Activated naive CD4-positive, alpha-beta T cell treated with Interleukin-2 at 50 U/mL for 16 hours (primary cell): ENCODE measurements at regions not wholly inside any gene's neighbourhood (a gene's known extent, or its start where the extent isn't known, plus 50 kb on each side); places are given as distances from the start of the nearest gene placed in this dataset.
A peak's percentile ranks its signal among the peaks of the same experiment; 100 is the strongest.
"Not testable (repeated sequence)": the region's sequence is repeated elsewhere in the genome, so short reads cannot be mapped to it uniquely, and the experiment has no call there.

Experiments used
- DNase-seq: peaks from one replicate; pipeline ENCODE4 v3.0.0-alpha.2; 2020

DNA sequence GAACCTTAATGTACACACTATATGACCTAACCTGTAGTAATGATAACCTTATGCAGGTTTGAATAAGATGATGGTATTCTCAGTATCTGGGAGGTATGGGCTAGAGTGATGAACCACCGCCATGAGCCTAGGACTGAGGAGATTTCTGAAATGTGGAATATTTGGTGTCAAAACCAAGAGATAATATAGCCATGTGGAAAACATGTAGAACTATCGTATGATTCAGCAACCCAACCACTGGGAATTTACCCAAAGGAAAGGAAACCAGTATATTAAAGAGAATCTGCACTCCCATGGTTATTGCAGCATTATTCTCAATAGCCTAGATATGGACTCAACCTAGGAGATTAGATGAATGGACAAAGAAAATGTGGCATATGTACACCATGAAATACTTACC, 271.7 kb upstream of the BTG1 start:
- DNase-seq, result no peak

DNA sequence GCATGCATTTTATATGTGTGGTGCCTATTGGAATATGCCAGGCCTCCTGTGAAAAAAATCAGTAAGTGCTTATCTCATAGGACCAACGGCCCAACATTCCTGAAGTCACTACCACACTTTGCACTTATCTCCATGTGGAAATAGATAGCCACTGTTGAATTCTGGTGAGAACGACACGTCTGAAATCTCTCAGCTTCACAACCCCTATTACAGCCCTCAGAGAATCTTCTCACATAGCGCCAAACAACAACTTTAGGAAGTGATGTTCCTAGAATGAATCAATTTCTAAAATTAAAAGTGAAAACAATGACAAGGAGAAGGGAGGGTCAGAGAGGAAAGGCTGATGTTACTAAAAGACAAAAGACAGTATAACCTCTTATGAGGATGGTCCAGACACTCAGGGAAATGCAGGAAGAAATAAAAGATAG, 270.8 kb upstream of the BTG1 start:
- DNase-seq, result no peak

GRCh38 chr12:92414170-92415070, 268.8 kb upstream of the BTG1 start:
- no peak for DNase-seq

DNA sequence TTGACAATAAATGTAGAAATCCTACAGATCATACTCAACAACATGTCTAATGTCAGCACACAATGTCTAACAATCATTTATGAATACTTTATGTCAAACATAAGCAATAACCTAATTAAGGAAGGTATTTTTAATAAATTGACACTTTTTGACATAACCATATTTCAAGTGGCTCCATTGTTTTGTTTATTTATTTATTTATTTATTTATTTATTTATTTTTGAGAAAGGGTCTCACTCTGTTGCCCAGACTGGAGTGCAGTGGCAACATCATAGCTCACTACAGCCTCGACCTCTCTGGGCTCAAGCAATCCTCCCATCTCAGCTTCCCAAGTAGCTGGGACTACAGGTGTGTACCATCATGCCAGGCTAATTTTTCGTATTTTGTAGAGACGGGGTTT, 267.6 kb upstream of the BTG1 start:
- DNase-seq, result no peak

GRCh38 chr12:92412856-92413255, 267.2 kb upstream of the BTG1 start:
- DNase-seq, result no peak

GRCh38 chr12:92411687-92412086, 266.0 kb upstream of the BTG1 start:
- no peak for DNase-seq

DNA sequence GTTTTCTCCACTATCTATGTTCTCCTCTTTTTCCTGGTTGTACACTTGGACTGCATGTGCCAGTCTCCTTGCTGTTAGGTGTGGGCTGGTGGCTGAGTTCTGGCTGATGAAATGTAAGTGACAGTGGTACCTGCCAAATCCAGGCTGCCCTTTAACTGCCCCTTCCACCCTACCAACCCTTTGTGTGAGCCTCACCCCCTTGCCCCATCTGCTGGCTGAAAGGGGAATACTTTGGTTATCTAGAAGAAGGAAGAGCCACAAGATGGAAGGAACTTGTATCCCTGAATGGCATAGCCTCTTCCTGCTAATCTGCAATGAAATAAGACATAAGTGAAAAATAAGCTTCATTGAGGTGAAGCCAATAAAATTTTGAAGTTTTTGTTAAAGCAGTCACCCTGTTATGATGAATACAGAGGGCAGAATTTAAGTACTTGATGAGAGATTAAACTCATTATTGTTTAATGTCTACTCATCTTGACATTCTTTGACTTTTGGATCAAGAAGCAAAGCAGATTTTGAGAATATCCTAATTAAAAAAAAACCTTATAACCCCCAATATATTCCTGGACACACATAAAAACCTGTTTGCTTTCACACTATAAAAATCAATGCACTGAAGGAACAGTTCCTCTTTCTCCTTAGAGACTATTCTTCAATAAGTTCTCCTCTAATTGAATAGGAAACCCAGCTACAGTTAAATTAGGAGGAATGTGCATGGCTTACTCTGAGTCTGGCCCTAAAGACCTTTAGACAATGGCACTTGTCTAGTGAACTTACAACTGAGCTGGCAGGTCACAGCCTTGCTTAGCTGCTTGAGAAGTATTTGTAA, 262.6 kb upstream of the BTG1 start:
- peak; percentile 54 for DNase-seq

DNA sequence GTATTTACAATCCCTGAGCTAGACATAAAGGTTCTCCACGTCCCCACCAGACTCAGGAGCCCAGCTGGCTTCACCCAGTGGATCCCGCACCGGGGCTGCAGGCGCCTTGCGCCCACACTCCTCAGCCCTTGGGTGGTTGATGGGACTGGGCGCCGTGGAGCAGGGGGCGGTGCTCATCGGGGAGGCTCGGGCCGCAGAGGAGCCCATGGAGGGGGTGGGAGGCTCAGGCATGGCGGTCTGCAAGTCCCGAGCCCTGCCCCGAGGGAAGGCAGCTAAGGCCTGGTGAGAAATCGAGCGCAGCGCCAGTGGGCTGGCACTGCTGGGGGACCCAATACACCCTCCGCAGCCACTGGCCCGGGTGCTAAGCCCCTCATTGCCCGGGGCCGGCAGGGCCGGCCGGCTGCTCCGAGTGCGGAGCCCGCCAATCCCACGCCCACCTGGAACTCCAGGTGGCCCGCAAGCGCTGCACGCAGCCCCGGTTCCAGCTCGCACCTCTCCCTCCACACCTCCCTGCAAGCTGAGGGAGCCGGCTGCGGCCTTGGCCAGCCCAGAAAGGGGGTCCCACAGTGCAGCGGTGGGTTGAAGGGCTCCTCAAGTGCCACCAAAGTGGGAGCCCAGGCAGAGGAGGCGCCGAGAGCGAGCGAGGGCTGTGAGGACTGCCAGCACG, 260.9 kb upstream of the BTG1 start:
- not testable (repeated sequence) for DNase-seq

DNA sequence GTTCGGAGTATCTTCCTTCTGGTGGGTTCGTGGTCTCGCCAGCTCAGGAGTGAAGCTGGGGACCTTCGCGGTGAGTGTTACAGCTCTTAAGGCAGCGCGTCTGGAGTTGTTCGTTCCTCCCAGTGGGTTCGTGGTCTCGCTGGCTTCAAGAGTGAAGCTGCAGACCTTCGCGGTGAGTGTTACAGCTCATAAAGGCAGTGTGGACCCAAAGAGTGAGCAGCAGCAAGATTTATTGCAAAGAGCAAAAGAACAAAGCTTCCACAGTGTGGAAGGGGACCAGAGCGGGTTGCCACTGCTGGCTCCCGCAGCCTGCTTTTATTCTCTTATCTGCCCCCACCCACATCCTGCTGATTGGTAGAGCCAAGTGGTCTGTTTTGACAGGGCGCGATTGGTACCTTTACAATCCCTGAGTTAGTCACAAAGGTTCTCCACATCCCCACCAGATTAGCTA, 260.2 kb upstream of the BTG1 start:
- DNase-seq, result not testable (repeated sequence)

DNA sequence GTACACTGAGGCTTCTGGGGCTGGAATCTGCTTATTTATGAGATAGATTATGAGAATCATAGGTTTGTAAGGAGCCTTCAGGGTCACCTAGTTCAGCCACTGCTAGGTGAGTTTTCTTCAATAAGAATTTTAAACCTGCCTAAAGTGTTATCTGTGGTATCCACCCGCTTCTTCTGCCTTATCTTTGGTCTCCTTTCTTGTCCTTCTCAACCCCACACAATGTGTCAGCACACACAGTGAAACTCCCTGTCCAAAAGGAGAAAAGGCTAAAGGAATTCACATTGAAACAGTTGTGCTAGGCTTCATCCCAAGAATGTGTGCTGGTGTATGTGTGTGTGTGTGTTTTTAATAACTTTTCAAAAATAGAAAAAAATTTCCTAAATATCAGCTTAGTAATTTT, 259.3 kb upstream of the BTG1 start:
- no peak for DNase-seq

GRCh38 chr12:92404259-92404894, 258.7 kb upstream of the BTG1 start:
- no peak for DNase-seq

- peak; percentile 58 for DNase-seq
Measured at GRCh38 chr12:92403210-92404175, 257.8 kb upstream of the BTG1 start.

DNA sequence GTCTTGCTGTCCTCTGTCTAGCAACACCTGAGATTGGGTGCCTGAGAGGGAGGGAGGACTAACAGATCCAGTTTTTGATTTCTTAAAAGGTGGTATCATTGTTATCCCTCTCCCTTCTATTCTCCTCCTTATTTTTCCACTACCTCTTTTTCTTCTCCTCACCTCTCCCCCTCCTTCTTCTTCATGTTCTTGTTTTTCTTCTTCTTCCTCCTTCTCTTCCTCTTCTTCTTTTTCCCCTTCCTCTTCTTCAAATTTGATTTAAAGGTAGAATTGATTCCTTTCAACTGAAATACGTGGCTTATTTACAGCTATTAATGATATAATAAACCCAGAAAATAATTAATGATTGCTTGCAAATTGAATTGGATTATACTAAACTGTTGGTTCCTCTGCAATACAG, 256.8 kb upstream of the BTG1 start:
- no peak for DNase-seq

DNA sequence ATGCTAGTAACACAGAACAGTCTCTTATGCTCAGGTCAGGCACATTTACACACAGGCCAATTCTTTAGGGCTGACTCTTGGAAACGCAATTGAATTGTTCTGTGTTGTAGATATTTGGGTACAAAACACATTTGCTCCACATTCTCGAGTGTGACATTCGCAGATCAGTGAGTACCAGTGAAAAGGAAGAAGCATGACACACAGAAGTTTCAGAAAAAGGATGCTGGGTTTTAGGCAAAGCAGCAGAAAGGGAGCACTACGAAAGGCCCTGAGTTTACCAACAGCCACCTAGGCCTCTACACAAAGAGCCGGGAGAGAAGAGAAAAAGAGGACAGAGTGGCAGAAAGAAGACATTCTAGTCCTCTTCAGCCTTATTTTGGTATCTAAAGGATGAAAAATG, 254.4 kb upstream of the BTG1 start:
- no peak for DNase-seq

DNA sequence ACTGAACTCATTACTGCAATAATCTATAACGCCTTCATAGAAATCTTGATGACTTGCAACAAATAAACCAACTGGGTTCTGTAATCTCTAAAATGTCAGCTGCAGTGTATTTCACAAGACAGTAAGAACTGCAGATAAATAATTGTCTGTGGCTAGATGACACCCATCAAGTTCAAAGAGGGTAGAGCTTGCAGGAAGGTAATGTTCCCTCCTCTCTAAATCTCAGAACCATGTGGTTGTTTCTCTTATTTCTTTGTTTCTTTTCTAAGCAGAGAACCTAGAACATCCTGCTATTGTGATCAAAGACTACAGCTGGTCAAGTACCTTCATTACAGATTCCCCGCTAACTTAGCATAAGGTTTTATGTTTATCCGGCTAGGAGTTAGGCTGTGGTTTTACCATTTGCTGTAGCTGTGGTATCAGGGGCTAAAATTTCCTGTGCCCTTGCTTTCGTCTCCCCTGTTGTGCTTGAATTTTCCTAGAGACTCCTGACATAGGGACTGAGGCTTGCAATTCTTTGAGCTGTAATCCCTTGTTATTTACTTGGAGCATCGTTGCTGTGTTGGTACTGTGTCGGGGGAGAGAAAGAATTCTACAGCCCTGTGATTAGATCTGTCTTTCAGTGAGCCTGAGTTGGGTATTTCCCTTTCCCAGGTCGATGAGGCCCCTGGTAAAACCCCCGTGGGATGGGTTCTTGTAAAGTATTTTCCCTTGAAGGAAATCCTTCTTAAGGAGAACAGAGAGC, 253.1 kb upstream of the BTG1 start:
- DNase-seq, result peak; percentile 29

- DNase-seq, result peak; percentile 16
Measured at GRCh38 chr12:92396647-92397252, 251.1 kb upstream of the BTG1 start.

- no peak for DNase-seq
Measured at GRCh38 chr12:92395322-92395721, 249.7 kb upstream of the BTG1 start.

GRCh38 chr12:92394895-92395294, 249.2 kb upstream of the BTG1 start:
- no peak for DNase-seq

GRCh38 chr12:92393504-92393903, 247.9 kb upstream of the BTG1 start:
- no peak for DNase-seq

- not testable (repeated sequence) for DNase-seq
Measured at GRCh38 chr12:92391726-92392125, 246.1 kb upstream of the BTG1 start.
